AG04449 (cell line): ENCODE measurements at regions not wholly inside any gene's neighbourhood (a gene's known extent, or its start where the extent isn't known, plus 50 kb on each side); places are given as distances from the start of the nearest gene placed in this dataset.

ENCODE experiments used
- CTCF ChIA-PET: fragments of 350-600 bp; formaldehyde crosslinking; extraction: SDS; loops from one replicate; lab custom pipeline; 2021; ENCODE audit warnings: antibody characterized with exemption; lab: Yijun Ruan, JAX
- POLR2A ChIA-PET: fragments of 400-600, 350-600 bp; formaldehyde crosslinking; extraction: SDS; loops from one replicate; lab custom pipeline; 2020; ENCODE audit warnings: antibody characterized with exemption, inconsistent platforms; lab: Yijun Ruan, JAX
- DNase-seq: peaks from one replicate; pipeline ENCODE4 v3.0.0-alpha.2; 2010; ENCODE audit warnings: low read depth, low spot score
- H3K4me3 ChIP-seq: 2 replicates; pipeline ENCODE4 v1.5.1; 2011; ENCODE audit warnings: low read depth, mild to moderate bottlenecking, control low read depth, low read length
- CTCF ChIP-seq: IDR thresholded peaks from one replicate; pipeline ENCODE4 v1.5.1; 2011; ENCODE audit warnings: mild to moderate bottlenecking, moderate library complexity, low read length, control low read depth, inconsistent platforms; ENCODE audit not compliant: insufficient read depth; ENCODE audit errors: missing control alignments

GRCh38 chr2:84273406-84273805, 185.7 kb downstream of the SUCLG1 start:
- DNase-seq: no peak
- no peak for TF ChIP-seq CTCF
- H3K4me3 ChIP-seq: no peak overlapping the region
- ChIA-PET CTCF (no interaction called here), POLR2A (no interaction called here)

GRCh38 chr2:84271977-84272376, 187.1 kb downstream of the SUCLG1 start:
- ChIA-PET POLR2A (no interaction called here), CTCF (no interaction called here)
- H3K4me3 ChIP-seq: no peak overlapping the region
- TF ChIP-seq CTCF: no peak
- DNase-seq: no peak

- TF ChIP-seq CTCF: no peak
- DNase-seq: no peak
- ChIA-PET CTCF (no interaction called here), POLR2A (no interaction called here)
- no peak overlapping the region for H3K4me3 ChIP-seq
Measured at GRCh38 chr2:84257831-84258230, 201.2 kb downstream of the SUCLG1 start.

GRCh38 chr2:84251651-84252302, 207.3 kb downstream of the SUCLG1 start:
- CTCF ChIA-PET: no interaction called here
- no peak for TF ChIP-seq CTCF
- no peak overlapping the region for H3K4me3 ChIP-seq
- POLR2A ChIA-PET: no interaction called here
- no peak for DNase-seq

- H3K4me3 ChIP-seq: no peak overlapping the region
- TF ChIP-seq CTCF: no peak
- DNase-seq: no peak
- ChIA-PET CTCF (no interaction called here), POLR2A (no interaction called here)
Measured at GRCh38 chr2:84249140-84249539, 209.9 kb downstream of the SUCLG1 start.

- TF ChIP-seq CTCF: no peak
- ChIA-PET CTCF (no interaction called here), POLR2A (no interaction called here)
- H3K4me3 ChIP-seq: no peak overlapping the region
- no peak for DNase-seq
Measured at GRCh38 chr2:84247532-84247931, 211.5 kb downstream of the SUCLG1 start.
